MM.1S (cell line): ENCODE measurements at regions not wholly inside any gene's neighbourhood (a gene's known extent, or its start where the extent isn't known, plus 50 kb on each side); places are given as distances from the start of the nearest gene placed in this dataset.

Source experiments
- DNase-seq: peaks from one replicate; pipeline ENCODE4 v3.0.0-alpha.2; 2015
- H2AFZ ChIP-seq: fragments of 300-600 bp; sonication (generic); 2 replicates; pipeline ENCODE4 v1.6.0; 2016; ENCODE audit warnings: antibody characterized with exemption, low read length
- H3F3A ChIP-seq: fragments of 300-600 bp; sonication (generic); 2 replicates; pipeline ENCODE4 v1.6.1; 2016; ENCODE audit warnings: mild to moderate bottlenecking, antibody characterized with exemption, low read length, moderate library complexity, mixed read lengths; ENCODE audit not compliant: insufficient read depth
- H3K27ac ChIP-seq: fragments of 300-600 bp; sonication (generic); 2 replicates; pipeline ENCODE4 v1.5.1; 2016; ENCODE audit warnings: mild to moderate bottlenecking, low read length
- H3K27me3 ChIP-seq: fragments of 300-600 bp; sonication (generic); replicated peaks from 2 replicates; pipeline ENCODE4 v1.6.0; 2016; ENCODE audit warnings: low read length; ENCODE audit not compliant: insufficient read depth
- H3K36me3 ChIP-seq: fragments of 300-600 bp; sonication (generic); replicated peaks from 2 replicates; pipeline ENCODE4 v1.6.1; 2016; ENCODE audit warnings: mild to moderate bottlenecking, low read length, mixed read lengths; ENCODE audit not compliant: insufficient read depth
- H3K4me1 ChIP-seq: fragments of 300-600 bp; sonication (generic); 2 replicates; pipeline ENCODE4 v1.6.1; 2016; ENCODE audit warnings: low read length, mixed read lengths
- H3K4me2 ChIP-seq: fragments of 300-600 bp; sonication (generic); 2 replicates; pipeline ENCODE4 v1.6.0; 2016; ENCODE audit warnings: low read depth, low read length
- H3K4me3 ChIP-seq: fragments of 300-600 bp; sonication (generic); 2 replicates; pipeline ENCODE4 v1.5.1; 2016; ENCODE audit warnings: low read length, mixed read lengths
- H3K79me2 ChIP-seq: fragments of 300-600 bp; sonication (generic); 2 replicates; pipeline ENCODE4 v1.6.1; 2016; ENCODE audit warnings: mixed run types, low read length, mixed read lengths
- H3K9ac ChIP-seq: fragments of 300-600 bp; sonication (generic); 2 replicates; pipeline ENCODE4 v1.6.1; 2016; ENCODE audit warnings: low read length, mixed read lengths
- H3K9me2 ChIP-seq: fragments of 300-600 bp; sonication (generic); replicated peaks from 2 replicates; pipeline ENCODE4 v1.6.1; 2016; ENCODE audit warnings: mild to moderate bottlenecking, low read length, mixed read lengths; ENCODE audit not compliant: insufficient read depth
- H3K9me3 ChIP-seq: fragments of 300-600 bp; sonication (generic); replicated peaks from 2 replicates; pipeline ENCODE4 v1.6.1; 2016; ENCODE audit warnings: mild to moderate bottlenecking, low read length, mixed read lengths; ENCODE audit not compliant: insufficient read depth
- H4K20me1 ChIP-seq: fragments of 300-600 bp; sonication (generic); 2 replicates; pipeline ENCODE4 v1.6.1; 2016; ENCODE audit warnings: mild to moderate bottlenecking, low read length, moderate library complexity, mixed read lengths; ENCODE audit not compliant: insufficient read depth
- EZH2 ChIP-seq: fragments of 300-600 bp; sonication (generic); optimal IDR thresholded peaks from 2 replicates; pipeline ENCODE3; 2017; ENCODE audit warnings: low read depth, mild to moderate bottlenecking, antibody characterized with exemption, low read length, mixed read lengths
- EZH2phosphoT487 ChIP-seq: fragments of 300-600 bp; sonication (generic); IDR thresholded peaks from 2 replicates; pipeline ENCODE4 v1.6.1; 2018; ENCODE audit warnings: antibody characterized with exemption, low read length
- TF ChIP-seq, protein P1 (sequence below): fragments of 300-600 bp; sonication (generic); IDR thresholded peaks from 2 replicates; pipeline ENCODE4 v1.5.1; 2016; ENCODE audit warnings: antibody characterized with exemption, low read length, mixed read lengths

GRCh38 chrX:25650216-25650820 is 487.8 kb upstream of the MAGEB18 start:
- Histone ChIP-seq H4K20me1 (no peaks in the 10 kb centered on the region), H3K27me3 (no peaks in the 10 kb centered on the region), H3K9me2 (no peaks in the 10 kb centered on the region), H3K9ac (no peak overlapping the region), H2AFZ (no peak overlapping the region), H3K27ac (no peak overlapping the region), H3F3A (no peaks in the 10 kb centered on the region), H3K4me2 (no peak overlapping the region), H3K36me3 (no peaks in the 10 kb centered on the region), H3K4me1 (no peaks in the 10 kb centered on the region), H3K9me3 (no peaks in the 10 kb centered on the region), H3K79me2 (no peaks in the 10 kb centered on the region), H3K4me3 (no peak overlapping the region)
- DNase-seq, result no peak
- TF ChIP-seq, protein P1, sequence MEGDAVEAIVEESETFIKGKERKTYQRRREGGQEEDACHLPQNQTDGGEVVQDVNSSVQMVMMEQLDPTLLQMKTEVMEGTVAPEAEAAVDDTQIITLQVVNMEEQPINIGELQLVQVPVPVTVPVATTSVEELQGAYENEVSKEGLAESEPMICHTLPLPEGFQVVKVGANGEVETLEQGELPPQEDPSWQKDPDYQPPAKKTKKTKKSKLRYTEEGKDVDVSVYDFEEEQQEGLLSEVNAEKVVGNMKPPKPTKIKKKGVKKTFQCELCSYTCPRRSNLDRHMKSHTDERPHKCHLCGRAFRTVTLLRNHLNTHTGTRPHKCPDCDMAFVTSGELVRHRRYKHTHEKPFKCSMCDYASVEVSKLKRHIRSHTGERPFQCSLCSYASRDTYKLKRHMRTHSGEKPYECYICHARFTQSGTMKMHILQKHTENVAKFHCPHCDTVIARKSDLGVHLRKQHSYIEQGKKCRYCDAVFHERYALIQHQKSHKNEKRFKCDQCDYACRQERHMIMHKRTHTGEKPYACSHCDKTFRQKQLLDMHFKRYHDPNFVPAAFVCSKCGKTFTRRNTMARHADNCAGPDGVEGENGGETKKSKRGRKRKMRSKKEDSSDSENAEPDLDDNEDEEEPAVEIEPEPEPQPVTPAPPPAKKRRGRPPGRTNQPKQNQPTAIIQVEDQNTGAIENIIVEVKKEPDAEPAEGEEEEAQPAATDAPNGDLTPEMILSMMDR, result no peak
- no peak for TF ChIP-seq EZH2
- TF ChIP-seq EZH2phosphoT487, result no peak

DNA sequence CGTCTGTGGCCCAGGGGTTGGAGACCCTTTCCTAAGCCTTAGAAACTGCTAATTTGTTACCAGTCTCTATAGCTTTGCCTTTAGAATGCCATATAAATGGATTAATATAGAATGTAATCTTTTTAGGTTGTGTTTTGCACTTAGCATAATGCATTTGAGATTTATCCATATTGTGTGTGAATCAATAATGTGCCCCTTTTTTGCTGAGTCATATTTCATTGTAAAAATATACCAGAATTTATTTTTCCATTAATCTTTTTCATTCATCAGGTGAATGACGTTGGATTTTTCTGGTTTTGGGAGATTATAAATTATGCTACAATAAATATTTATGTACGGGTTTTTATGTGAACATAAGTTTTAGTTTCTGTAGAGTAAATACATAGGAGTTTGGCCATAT is 478.8 kb upstream of the MAGEB18 start:
- Histone ChIP-seq H3K79me2 (no peaks in the 10 kb centered on the region), H3K27me3 (no peaks in the 10 kb centered on the region), H3K4me3 (no peak overlapping the region), H2AFZ (no peak overlapping the region), H3K9me2 (no peaks in the 10 kb centered on the region), H3K4me2 (no peak overlapping the region), H3K9ac (no peak overlapping the region), H3K9me3 (no peaks in the 10 kb centered on the region), H4K20me1 (no peaks in the 10 kb centered on the region), H3K36me3 (no peaks in the 10 kb centered on the region), H3K4me1 (no peaks in the 10 kb centered on the region), H3K27ac (no peak overlapping the region), H3F3A (no peaks in the 10 kb centered on the region)
- TF ChIP-seq EZH2phosphoT487, result no peak
- TF ChIP-seq, protein P1, result no peak
- no peak for DNase-seq

GRCh38 chrX:25663701-25664100 is 474.4 kb upstream of the MAGEB18 start:
- Histone ChIP-seq H3K4me1 (no peaks in the 10 kb centered on the region), H3K36me3 (no peaks in the 10 kb centered on the region), H3K79me2 (no peaks in the 10 kb centered on the region), H3K9ac (no peak overlapping the region), H3K4me2 (no peak overlapping the region), H3K9me2 (no peaks in the 10 kb centered on the region), H3K9me3 (no peaks in the 10 kb centered on the region), H3F3A (no peaks in the 10 kb centered on the region), H3K4me3 (no peak overlapping the region), H3K27ac (no peak overlapping the region), H2AFZ (no peak overlapping the region), H4K20me1 (no peaks in the 10 kb centered on the region), H3K27me3 (no peaks in the 10 kb centered on the region)
- TF ChIP-seq EZH2phosphoT487 (no peak), EZH2 (no peak)
- TF ChIP-seq, protein P1, result no peak
- no peak for DNase-seq
